Mesothelial cell of epicardium (in vitro differentiated cells): ENCODE measurements at regions not wholly inside any gene's neighbourhood (a gene's known extent, or its start where the extent isn't known, plus 50 kb on each side); places are given as distances from the start of the nearest gene placed in this dataset.

Experiments
- DNase-seq, 2 experiments: peaks; one replicate each; pipeline ENCODE4 v3.0.0; 2021; ENCODE audit warnings: low spot score in 2 of 2; ENCODE audit not compliant: unreplicated experiment in 2 of 2
- H3K27ac Mint-ChIP-seq: 2 replicates; pipeline ENCODE4 v1.8.0; 2021; ENCODE audit warnings: mixed read lengths
- H3K27me3 Mint-ChIP-seq: 2 replicates; pipeline ENCODE4 v1.8.0; 2021; ENCODE audit warnings: low read depth, mixed read lengths
- H3K36me3 Mint-ChIP-seq: 2 replicates; pipeline ENCODE4 v1.8.0; 2021; ENCODE audit warnings: mixed read lengths
- H3K4me1 Mint-ChIP-seq: 2 replicates; pipeline ENCODE4 v1.8.0; 2021; ENCODE audit warnings: mixed read lengths
- H3K4me3 Mint-ChIP-seq: 2 replicates; pipeline ENCODE4 v1.8.0; 2021; ENCODE audit warnings: mild to moderate bottlenecking, moderate library complexity, mixed read lengths
- H3K9me3 Mint-ChIP-seq: 2 replicates; pipeline ENCODE4 v1.8.0; 2021; ENCODE audit warnings: mixed read lengths
- CTCF ChIP-seq: fragments of 200-600 bp; sonication (generic); IDR thresholded peaks from one replicate; pipeline ENCODE4 v1.5.0; 2021; ENCODE audit warnings: antibody characterized with exemption; ENCODE audit not compliant: unreplicated experiment

GRCh38 chr12:38141861-38142260, 174.7 kb upstream of the ALG10B start:
- Mint-ChIP-seq H3K36me3 (no peaks in the 10 kb centered on the region), H3K4me3 (no peak overlapping the region), H3K27me3 (no peaks in the 10 kb centered on the region), H3K9me3 (peaks cover 24% of the 10 kb centered on the region), H3K27ac (no peak overlapping the region), H3K4me1 (no peaks in the 10 kb centered on the region)
- TF ChIP-seq CTCF, result no peak
- DNase-seq, result no peak

- Mint-ChIP-seq H3K36me3 (no peaks in the 10 kb centered on the region), H3K4me1 (no peaks in the 10 kb centered on the region), H3K4me3 (no peak overlapping the region), H3K27ac (no peak overlapping the region), H3K9me3 (peaks cover 34% of the 10 kb centered on the region), H3K27me3 (no peaks in the 10 kb centered on the region)
- no peak for TF ChIP-seq CTCF
- no peak for DNase-seq
Measured at GRCh38 chr12:38142974-38143373, 173.6 kb upstream of the ALG10B start.

GRCh38 chr12:38144049-38144448, 172.5 kb upstream of the ALG10B start:
- H3K9me3 Mint-ChIP-seq, result peaks cover 44% of the 10 kb centered on the region
- H3K36me3 Mint-ChIP-seq, result no peaks in the 10 kb centered on the region
- no peak overlapping the region for H3K27ac Mint-ChIP-seq
- no peak for DNase-seq
- H3K4me3 Mint-ChIP-seq, result no peak overlapping the region
- no peak for TF ChIP-seq CTCF
- no peaks in the 10 kb centered on the region for H3K4me1 Mint-ChIP-seq
- H3K27me3 Mint-ChIP-seq, result no peaks in the 10 kb centered on the region

- Mint-ChIP-seq H3K27me3 (no peaks in the 10 kb centered on the region), H3K9me3 (peaks cover 45% of the 10 kb centered on the region), H3K36me3 (no peaks in the 10 kb centered on the region), H3K27ac (no peak overlapping the region), H3K4me1 (no peaks in the 10 kb centered on the region), H3K4me3 (no peak overlapping the region)
- TF ChIP-seq CTCF, result no peak
- DNase-seq, result no peak
Measured at GRCh38 chr12:38144601-38145436, 171.8 kb upstream of the ALG10B start.

DNA sequence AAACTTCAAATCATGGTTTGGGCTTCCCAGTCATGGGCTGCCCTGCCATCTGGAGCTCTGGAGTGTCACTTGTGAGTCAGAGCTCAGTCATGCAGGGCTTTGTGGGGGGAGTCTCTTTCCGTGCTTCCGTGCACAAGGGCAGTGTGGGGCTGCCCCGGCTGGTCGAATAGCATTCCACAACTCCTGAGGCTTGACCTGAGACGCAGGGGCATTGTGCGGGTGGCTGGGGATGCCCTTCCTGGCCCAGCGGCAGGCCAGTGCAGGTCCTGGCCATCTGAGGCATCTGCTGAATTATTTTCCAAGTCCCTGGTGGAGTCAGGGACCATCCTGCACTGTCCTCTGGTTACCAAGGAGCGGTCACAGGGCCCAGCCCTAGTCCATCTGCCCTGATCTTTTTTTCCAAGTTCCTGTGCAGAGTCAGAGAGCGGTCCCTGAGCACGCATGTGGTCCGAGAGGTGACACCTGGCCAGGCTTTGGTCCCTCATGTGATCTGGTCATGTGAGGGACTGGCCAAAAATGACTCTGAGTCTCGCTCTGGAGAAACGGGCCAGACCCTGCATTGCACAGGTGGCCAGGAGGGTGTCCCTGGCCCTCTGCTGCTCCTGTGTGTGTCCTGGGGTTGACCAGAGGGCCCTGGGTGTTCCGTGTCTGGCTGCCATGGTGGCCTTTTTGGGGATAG, 167.0 kb upstream of the ALG10B start:
- peaks cover 44% of the 10 kb centered on the region for H3K9me3 Mint-ChIP-seq
- H3K27ac Mint-ChIP-seq, result no peak overlapping the region
- H3K36me3 Mint-ChIP-seq, result peaks cover 2% of the 10 kb centered on the region
- H3K4me1 Mint-ChIP-seq, result no peaks in the 10 kb centered on the region
- no peak overlapping the region for H3K4me3 Mint-ChIP-seq
- TF ChIP-seq CTCF, result no peak
- no peak for DNase-seq
- H3K27me3 Mint-ChIP-seq, result no peaks in the 10 kb centered on the region
